CD14-positive monocyte (primary cell): ENCODE measurements at regions not wholly inside any gene's neighbourhood (a gene's known extent, or its start where the extent isn't known, plus 50 kb on each side); places are given as distances from the start of the nearest gene placed in this dataset.

ENCODE experiments used
- DNase-seq, 3 donors: peaks; one replicate each; pipeline ENCODE4 v3.0.0-alpha.2; 2011 to 2022
- H2AFZ ChIP-seq: 2 replicates; pipeline ENCODE4 v1.6.0; 2012; ENCODE audit warnings: mild to moderate bottlenecking, low read depth, low read length, inconsistent platforms; ENCODE audit not compliant: insufficient read depth, poor library complexity, severe bottlenecking
- H3K27ac ChIP-seq, 2 donors: 1 replicate in 1 of 2; 2 replicates in 1 of 2; pipeline ENCODE4 v1.5.1; 2012 to 2013; ENCODE audit warnings: low read length in 2 of 2, control low read depth in 1 of 2, inconsistent platforms in 1 of 2, low read depth in 1 of 2, mild to moderate bottlenecking in 1 of 2
- H3K27me3 ChIP-seq, 2 donors: one replicate each; pipeline versions ENCODE4 v1.6.0 to v1.6.1; 2011 to 2013; ENCODE audit warnings: low read length in 2 of 2; ENCODE audit not compliant: control insufficient read depth in 2 of 2, insufficient read depth in 2 of 2
- H3K36me3 ChIP-seq, 2 donors: replicated peaks in 1 of 2; 1 replicate in 1 of 2; 2 replicates in 1 of 2; pipeline versions ENCODE4 v1.5.1 to v1.6.1; 2012 to 2013; ENCODE audit warnings: low read length in 2 of 2, control low read depth in 1 of 2, inconsistent platforms in 1 of 2, mild to moderate bottlenecking in 1 of 2; ENCODE audit not compliant: insufficient read depth in 2 of 2, control insufficient read depth in 1 of 2
- H3K4me1 ChIP-seq, 2 donors: 1 replicate in 1 of 2; 2 replicates in 1 of 2; pipeline versions ENCODE4 v1.5.1 to v1.6.1; 2012 to 2013; ENCODE audit warnings: low read length in 2 of 2, control low read depth in 1 of 2, inconsistent platforms in 1 of 2, mild to moderate bottlenecking in 1 of 2, moderate library complexity in 1 of 2; ENCODE audit not compliant: insufficient read depth in 2 of 2, control insufficient read depth in 1 of 2
- H3K4me2 ChIP-seq: replicated peaks from 2 replicates; pipeline ENCODE3; 2012; ENCODE audit warnings: low read length, moderate library complexity, mild to moderate bottlenecking; ENCODE audit not compliant: poor library complexity, severe bottlenecking; ENCODE audit errors: extremely low read depth
- H3K4me3 ChIP-seq, 3 experiments: fragments of 200-600 bp in 1 of 3; sonication (generic) in 1 of 3; replicated peaks in 1 of 3; 1 replicate in 2 of 3; 2 replicates in 1 of 3; pipeline ENCODE4 v1.5.1; 2011 to 2013; ENCODE audit warnings: low read length in 3 of 3, mild to moderate bottlenecking in 3 of 3, control low read depth in 2 of 3, low read depth in 2 of 3, inconsistent platforms in 1 of 3, moderate library complexity in 1 of 3
- H3K79me2 ChIP-seq: 2 replicates; pipeline ENCODE4 v1.6.0; 2012; ENCODE audit warnings: mild to moderate bottlenecking, control low read depth, inconsistent platforms, low read length, moderate library complexity; ENCODE audit not compliant: insufficient read depth
- H3K9ac ChIP-seq: 2 replicates; pipeline ENCODE4 v1.6.0; 2017; ENCODE audit warnings: low read length, mild to moderate bottlenecking; ENCODE audit not compliant: insufficient read depth, poor library complexity, severe bottlenecking
- H3K9me3 ChIP-seq, 2 donors: replicated peaks in 1 of 2; 1 replicate in 1 of 2; 2 replicates in 1 of 2; pipeline versions ENCODE4 v1.5.1 to v1.6.1; 2012 to 2013; ENCODE audit warnings: low read length in 2 of 2, control low read depth in 1 of 2; ENCODE audit not compliant: control insufficient read depth in 1 of 2, insufficient read depth in 1 of 2
- H4K20me1 ChIP-seq: 2 replicates; pipeline ENCODE4 v1.6.0; 2012; ENCODE audit warnings: mild to moderate bottlenecking, low read length, control low read depth, moderate library complexity; ENCODE audit not compliant: insufficient read depth
- H3K27ac Mint-ChIP-seq, 7 donors: one replicate each; pipeline ENCODE4 v1.8.0; 2020; ENCODE audit warnings: mild to moderate bottlenecking in 7 of 7, mixed read lengths in 7 of 7, moderate library complexity in 6 of 7, inconsistent platforms in 2 of 7
- H3K27me3 Mint-ChIP-seq, 3 donors: one replicate each; pipeline ENCODE4 v1.8.0; 2021 to 2022; ENCODE audit warnings: low read depth in 3 of 3, mild to moderate bottlenecking in 3 of 3, mixed read lengths in 3 of 3, moderate library complexity in 3 of 3, inconsistent platforms in 1 of 3
- H3K36me3 Mint-ChIP-seq, 2 donors: one replicate each; pipeline ENCODE4 v1.8.0; 2020; ENCODE audit warnings: mixed read lengths in 2 of 2, inconsistent platforms in 1 of 2, mild to moderate bottlenecking in 1 of 2
- H3K4me1 Mint-ChIP-seq: one replicate; pipeline ENCODE4 v1.8.0; 2020; ENCODE audit warnings: mild to moderate bottlenecking, mixed read lengths
- H3K4me3 Mint-ChIP-seq, 2 donors: one replicate each; pipeline ENCODE4 v1.8.0; 2020; ENCODE audit warnings: mild to moderate bottlenecking in 2 of 2, mixed read lengths in 2 of 2, moderate library complexity in 1 of 2
- H3K9me3 Mint-ChIP-seq, 7 donors: one replicate each; pipeline ENCODE4 v1.8.0; 2020 to 2022; ENCODE audit warnings: mixed read lengths in 7 of 7, mild to moderate bottlenecking in 6 of 7, moderate library complexity in 6 of 7, inconsistent platforms in 2 of 7
- WGBS: methylation state at CpG from one replicate; pipeline ENCODE4 v1.1.5; 2013; ENCODE audit warnings: missing lambda C conversion rate; ENCODE audit not compliant: insufficient coverage; 5-methylcytosine and 5-hydroxymethylcytosine counted together
- intact Hi-C, 2 donors: fragments of 100-400 bp; cut with micrococcal nuclease; formaldehyde crosslinking; loops; one replicate each; pipeline versions ENCODE4 v1.15.0 to v1.15.1; 2023
- TF ChIP-seq, protein P1 (sequence below): fragments of 200-600 bp; IDR thresholded peaks from one replicate; pipeline ENCODE4 v1.8.0; 2022; ENCODE audit warnings: antibody characterized with exemption, mild to moderate bottlenecking

DNA sequence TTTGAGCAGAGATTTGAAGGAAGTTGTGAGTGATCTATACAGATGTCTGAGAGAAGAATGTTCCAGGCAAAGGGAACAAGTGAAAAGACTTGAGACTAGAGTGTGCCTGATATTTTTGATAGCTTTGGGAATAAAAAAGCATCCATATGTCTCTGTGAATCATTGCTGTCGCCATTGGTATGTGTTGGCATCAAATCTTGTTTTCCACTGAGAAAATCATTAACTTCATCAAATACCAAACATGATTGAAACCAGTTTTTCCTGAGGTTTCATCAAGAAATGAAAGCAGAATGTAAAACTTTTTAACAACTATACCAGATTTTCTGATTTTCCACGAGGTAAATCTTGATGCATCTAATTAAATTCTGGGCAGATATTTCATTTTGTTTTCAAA lies 862.6 kb downstream of the DIAPH3 start:
- TF ChIP-seq, protein P1, sequence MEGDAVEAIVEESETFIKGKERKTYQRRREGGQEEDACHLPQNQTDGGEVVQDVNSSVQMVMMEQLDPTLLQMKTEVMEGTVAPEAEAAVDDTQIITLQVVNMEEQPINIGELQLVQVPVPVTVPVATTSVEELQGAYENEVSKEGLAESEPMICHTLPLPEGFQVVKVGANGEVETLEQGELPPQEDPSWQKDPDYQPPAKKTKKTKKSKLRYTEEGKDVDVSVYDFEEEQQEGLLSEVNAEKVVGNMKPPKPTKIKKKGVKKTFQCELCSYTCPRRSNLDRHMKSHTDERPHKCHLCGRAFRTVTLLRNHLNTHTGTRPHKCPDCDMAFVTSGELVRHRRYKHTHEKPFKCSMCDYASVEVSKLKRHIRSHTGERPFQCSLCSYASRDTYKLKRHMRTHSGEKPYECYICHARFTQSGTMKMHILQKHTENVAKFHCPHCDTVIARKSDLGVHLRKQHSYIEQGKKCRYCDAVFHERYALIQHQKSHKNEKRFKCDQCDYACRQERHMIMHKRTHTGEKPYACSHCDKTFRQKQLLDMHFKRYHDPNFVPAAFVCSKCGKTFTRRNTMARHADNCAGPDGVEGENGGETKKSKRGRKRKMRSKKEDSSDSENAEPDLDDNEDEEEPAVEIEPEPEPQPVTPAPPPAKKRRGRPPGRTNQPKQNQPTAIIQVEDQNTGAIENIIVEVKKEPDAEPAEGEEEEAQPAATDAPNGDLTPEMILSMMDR = no peak
- Histone ChIP-seq H3K9ac (no peak overlapping the region), H3K9me3 (no peaks in the 10 kb centered on the region), H4K20me1 (no peaks in the 10 kb centered on the region), H3K4me2 (no peak overlapping the region), H2AFZ (no peak overlapping the region), H3K4me1 (no peaks in the 10 kb centered on the region), H3K27ac (no peak overlapping the region), H3K36me3 (no peaks in the 10 kb centered on the region), H3K27me3 (no peaks in the 10 kb centered on the region), H3K79me2 (no peaks in the 10 kb centered on the region), H3K4me3 (no peak overlapping the region)
- Mint-ChIP-seq H3K4me3 (no peak overlapping the region), H3K27ac (no peak overlapping the region), H3K36me3 (no peaks in the 10 kb centered on the region), H3K9me3 (peaks cover 0 to 6% (median 3%) of the 10 kb centered on the region in 7 donors), H3K27me3 (peaks cover 0 to 3% (median 2%) of the 10 kb centered on the region in 3 donors), H3K4me1 (no peaks in the 10 kb centered on the region)
- intact Hi-C loops = no loop called here
- DNase-seq = no peak
- no CpG with 5 or more reads among the region's 2 CpGs for WGBS

DNA sequence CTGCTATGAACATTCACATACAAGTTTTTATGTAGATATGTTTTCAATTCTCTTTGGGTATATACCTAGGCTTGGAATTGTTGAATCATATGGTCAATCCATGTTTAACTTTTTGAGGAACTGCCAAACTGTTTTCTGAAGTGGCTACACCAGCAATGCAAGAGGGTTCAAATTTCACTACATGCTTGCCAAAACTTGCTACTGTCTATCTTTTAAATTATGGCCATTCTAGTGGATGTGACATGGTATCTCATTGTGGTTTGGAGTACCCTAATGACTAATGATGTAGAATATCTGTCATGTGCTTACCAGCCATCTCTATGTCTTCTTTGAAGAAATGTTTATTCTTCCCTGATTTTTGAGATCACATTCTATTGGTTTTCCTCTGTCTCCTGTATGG lies 860.3 kb downstream of the DIAPH3 start:
- H3K27me3 Mint-ChIP-seq = peaks cover 0 to 4% (median 3%) of the 10 kb centered on the region in 3 donors
- no peak overlapping the region for H3K27ac Mint-ChIP-seq
- H3K36me3 Mint-ChIP-seq = no peaks in the 10 kb centered on the region
- H3K9me3 Mint-ChIP-seq = peaks cover 0 to 8% (median 4%) of the 10 kb centered on the region in 7 donors
- H3K4me1 Mint-ChIP-seq = no peaks in the 10 kb centered on the region
- H3K4me3 Mint-ChIP-seq = no peak overlapping the region
- Histone ChIP-seq H2AFZ (no peak overlapping the region), H3K27me3 (no peaks in the 10 kb centered on the region), H3K4me3 (no peak overlapping the region), H3K27ac (no peak overlapping the region), H3K79me2 (no peaks in the 10 kb centered on the region), H3K4me1 (no peaks in the 10 kb centered on the region), H3K36me3 (no peaks in the 10 kb centered on the region), H3K4me2 (no peak overlapping the region), H3K9ac (no peak overlapping the region), H3K9me3 (no peaks in the 10 kb centered on the region), H4K20me1 (no peaks in the 10 kb centered on the region)
- intact Hi-C loops = no loop called here
- DNase-seq = no peak
- TF ChIP-seq, protein P1 = no peak
